DMS 273 (cell line): ENCODE measurements at regions not wholly inside any gene's neighbourhood (a gene's known extent, or its start where the extent isn't known, plus 50 kb on each side); places are given as distances from the start of the nearest gene placed in this dataset.

Experiments used
- DNase-seq: peaks from one replicate; lab custom pipeline; 2025; ENCODE audit not compliant: unreplicated experiment; lab: John Stamatoyannopoulos, UW

- DNase-seq = peak; percentile 75
These were observed 76.6 kb upstream of the MAP4K3 start for GRCh38 chr2:39513641-39514094.

GRCh38 chr2:39514825-39515224 lies 77.7 kb upstream of the MAP4K3 start:
- no peak for DNase-seq

GRCh38 chr2:39515273-39515896 lies 78.3 kb upstream of the MAP4K3 start:
- DNase-seq = no peak

GRCh38 chr2:39515897-39516346 lies 78.8 kb upstream of the MAP4K3 start:
- DNase-seq = no peak

- peak; percentile 79 for DNase-seq
These were observed 79.4 kb upstream of the MAP4K3 start for GRCh38 chr2:39516347-39517101.

GRCh38 chr2:39517102-39517436 lies 80.0 kb upstream of the MAP4K3 start:
- no peak for DNase-seq

- DNase-seq = no peak
These were observed 80.5 kb upstream of the MAP4K3 start for GRCh38 chr2:39517622-39518021.

GRCh38 chr2:39519886-39520285 lies 82.8 kb upstream of the MAP4K3 start:
- no peak for DNase-seq

- no peak for DNase-seq
These were observed 84.9 kb upstream of the MAP4K3 start for GRCh38 chr2:39521876-39522517.

- no peak for DNase-seq
These were observed 85.4 kb upstream of the MAP4K3 start for GRCh38 chr2:39522518-39522877.

GRCh38 chr2:39523308-39524044 lies 86.4 kb upstream of the MAP4K3 start:
- peak; percentile 13 for DNase-seq

- no peak for DNase-seq
These were observed 87.0 kb upstream of the MAP4K3 start for GRCh38 chr2:39524061-39524460.

- no peak for DNase-seq
These were observed 87.9 kb upstream of the MAP4K3 start for GRCh38 chr2:39524756-39525635.

- DNase-seq = no peak
These were observed 88.7 kb upstream of the MAP4K3 start for GRCh38 chr2:39525636-39526412.

- no peak for DNase-seq
These were observed 91.6 kb upstream of the MAP4K3 start for GRCh38 chr2:39528701-39529100.

- no peak for DNase-seq
These were observed 92.8 kb upstream of the MAP4K3 start for GRCh38 chr2:39529836-39530235.

GRCh38 chr2:39530411-39530866 lies 93.4 kb upstream of the MAP4K3 start:
- DNase-seq = no peak

- no peak for DNase-seq
These were observed 94.2 kb upstream of the MAP4K3 start for GRCh38 chr2:39531220-39531777.

GRCh38 chr2:39532933-39533332 lies 95.8 kb upstream of the MAP4K3 start:
- no peak for DNase-seq
